SK-N-SH treated with all-trans-retinoic acid at 6 μM for 48 hours (cell line): ENCODE measurements at regions not wholly inside any gene's neighbourhood (a gene's known extent, or its start where the extent isn't known, plus 50 kb on each side); places are given as distances from the start of the nearest gene placed in this dataset.

Experiments
- ATAC-seq: fragments of 200-7000 bp; cut with Tn5 transposase; 3 replicates; pipeline ENCODE4 v1.9.1; 2020; ENCODE audit warnings: mild to moderate bottlenecking, moderate library complexity
- ARNTL ChIP-seq: fragments of 450-650 bp; formaldehyde crosslinking; IDR thresholded peaks from 2 replicates; pipeline ENCODE4 v1.5.0; 2020; ENCODE audit warnings: low read depth, mild to moderate bottlenecking, moderate library complexity, borderline replicate concordance
- BACH2 ChIP-seq: fragments of 250-450 bp; sonication (Bioruptor Pico); IDR thresholded peaks from 2 replicates; pipeline ENCODE4 v1.9.0; 2021; ENCODE audit warnings: mild to moderate bottlenecking, borderline replicate concordance
- CSDC2 ChIP-seq: fragments of 250-450 bp; sonication (Bioruptor Pico); IDR thresholded peaks from 2 replicates; pipeline ENCODE4 v1.5.0; 2020; ENCODE audit warnings: mild to moderate bottlenecking, moderate library complexity
- ESRRG ChIP-seq: fragments of 250-450 bp; sonication (Bioruptor Pico); IDR thresholded peaks from 2 replicates; pipeline ENCODE4 v1.6.1; 2021; ENCODE audit warnings: mild to moderate bottlenecking
- GLIS3 ChIP-seq: fragments of 250-450 bp; sonication (Bioruptor Pico); IDR thresholded peaks from 2 replicates; pipeline ENCODE4 v1.5.0; 2020; ENCODE audit warnings: mild to moderate bottlenecking, moderate library complexity
- ISL1 ChIP-seq: fragments of 250-450 bp; sonication (Bioruptor Pico); IDR thresholded peaks from 2 replicates; pipeline ENCODE4 v2.1.2; 2022; ENCODE audit warnings: mild to moderate bottlenecking, moderate library complexity
- OSR1 ChIP-seq: fragments of 250-450 bp; sonication (Bioruptor Pico); IDR thresholded peaks from 2 replicates; pipeline ENCODE4 v1.8.0; 2022; ENCODE audit warnings: moderate library complexity, mild to moderate bottlenecking, inconsistent platforms
- PPARA ChIP-seq: fragments of 250-450 bp; sonication (Bioruptor Pico); IDR thresholded peaks from 2 replicates; pipeline ENCODE4 v1.5.0; 2020; ENCODE audit warnings: mild to moderate bottlenecking, borderline replicate concordance
- SNAI2 ChIP-seq: fragments of 250-450 bp; sonication (Bioruptor Pico); IDR thresholded peaks from 2 replicates; pipeline ENCODE4 v1.5.0; 2020; ENCODE audit warnings: mild to moderate bottlenecking, moderate library complexity
- TCF4 ChIP-seq: fragments of 250-450 bp; sonication (Bioruptor Pico); IDR thresholded peaks from 2 replicates; pipeline ENCODE4 v1.8.0; 2021; ENCODE audit warnings: mild to moderate bottlenecking, moderate library complexity, borderline replicate concordance
- TOX ChIP-seq: fragments of 250-450 bp; sonication (Bioruptor Pico); IDR thresholded peaks from 2 replicates; pipeline ENCODE4 v1.8.0; 2021; ENCODE audit warnings: mild to moderate bottlenecking, moderate library complexity, borderline replicate concordance
- ZC3H10 ChIP-seq: fragments of 250-450 bp; sonication (Bioruptor Pico); IDR thresholded peaks from 2 replicates; pipeline ENCODE4 v1.5.1; 2021; ENCODE audit warnings: mild to moderate bottlenecking, moderate library complexity
- ZFP3 ChIP-seq: fragments of 250-450 bp; sonication (Bioruptor Pico); IDR thresholded peaks from 2 replicates; pipeline ENCODE4 v1.5.0; 2020; ENCODE audit warnings: mild to moderate bottlenecking, moderate library complexity
- ZFP30 ChIP-seq: fragments of 450-650 bp; formaldehyde crosslinking; IDR thresholded peaks from 2 replicates; pipeline ENCODE4 v1.5.0; 2022; ENCODE audit warnings: mild to moderate bottlenecking, moderate library complexity
- ZNF565 ChIP-seq: fragments of 450-650 bp; formaldehyde crosslinking; conservative IDR thresholded peaks from 2 replicates; pipeline ENCODE4 v1.5.0; 2020; ENCODE audit warnings: low read depth, mild to moderate bottlenecking, moderate library complexity
- ZNF70 ChIP-seq: fragments of 450-650 bp; formaldehyde crosslinking; IDR thresholded peaks from 2 replicates; pipeline ENCODE4 v1.5.0; 2020; ENCODE audit warnings: mild to moderate bottlenecking, moderate library complexity
- ZNF8 ChIP-seq: fragments of 450-650 bp; formaldehyde crosslinking; IDR thresholded peaks from 2 replicates; pipeline ENCODE4 v1.5.0; 2020; ENCODE audit warnings: mild to moderate bottlenecking, moderate library complexity
- TF ChIP-seq, protein P1 (sequence below): fragments of 250-450 bp; sonication (Bioruptor Pico); IDR thresholded peaks from 2 replicates; pipeline ENCODE4 v1.5.0; 2020; ENCODE audit warnings: mild to moderate bottlenecking, moderate library complexity
- TF ChIP-seq, protein P2 (sequence below): fragments of 250-450 bp; sonication (Bioruptor Pico); IDR thresholded peaks from 2 replicates; pipeline ENCODE4 v1.8.0; 2020; ENCODE audit warnings: mild to moderate bottlenecking, moderate library complexity, borderline replicate concordance
- TF ChIP-seq, protein P3 (sequence below): fragments of 250-450 bp; sonication (Bioruptor Pico); IDR thresholded peaks from 2 replicates; pipeline ENCODE4 v1.8.0; 2021; ENCODE audit warnings: low read depth, mild to moderate bottlenecking, moderate library complexity, borderline replicate concordance
- TF ChIP-seq, protein P4 (sequence below): fragments of 250-450 bp; sonication (Bioruptor Pico); IDR thresholded peaks from 2 replicates; pipeline ENCODE4 v1.5.1; 2020; ENCODE audit warnings: low read depth, mild to moderate bottlenecking, moderate library complexity

DNA sequence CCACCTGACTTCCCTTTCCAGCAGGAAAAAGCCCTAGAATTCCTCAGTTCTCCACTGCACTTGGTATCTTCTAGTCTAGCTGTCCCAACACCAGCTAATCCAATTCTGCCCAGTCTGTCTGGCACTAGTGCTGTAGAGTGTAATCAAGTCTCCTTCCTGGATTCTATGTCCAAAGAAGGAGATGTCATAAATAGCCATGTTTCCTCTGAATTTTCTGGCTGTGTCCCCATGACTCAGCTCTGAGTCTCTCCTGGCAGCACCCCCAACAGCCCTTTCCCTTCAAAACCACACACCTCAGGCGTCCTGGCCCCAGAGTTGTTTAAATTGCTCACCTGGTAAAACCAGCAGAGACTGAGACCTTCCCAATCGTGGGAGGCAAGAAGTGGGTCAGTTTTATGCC is 197.2 kb downstream of the GRXCR1 start:
- no peak for ATAC-seq
- TF ChIP-seq ARNTL: no peak
- TF ChIP-seq, protein P1, sequence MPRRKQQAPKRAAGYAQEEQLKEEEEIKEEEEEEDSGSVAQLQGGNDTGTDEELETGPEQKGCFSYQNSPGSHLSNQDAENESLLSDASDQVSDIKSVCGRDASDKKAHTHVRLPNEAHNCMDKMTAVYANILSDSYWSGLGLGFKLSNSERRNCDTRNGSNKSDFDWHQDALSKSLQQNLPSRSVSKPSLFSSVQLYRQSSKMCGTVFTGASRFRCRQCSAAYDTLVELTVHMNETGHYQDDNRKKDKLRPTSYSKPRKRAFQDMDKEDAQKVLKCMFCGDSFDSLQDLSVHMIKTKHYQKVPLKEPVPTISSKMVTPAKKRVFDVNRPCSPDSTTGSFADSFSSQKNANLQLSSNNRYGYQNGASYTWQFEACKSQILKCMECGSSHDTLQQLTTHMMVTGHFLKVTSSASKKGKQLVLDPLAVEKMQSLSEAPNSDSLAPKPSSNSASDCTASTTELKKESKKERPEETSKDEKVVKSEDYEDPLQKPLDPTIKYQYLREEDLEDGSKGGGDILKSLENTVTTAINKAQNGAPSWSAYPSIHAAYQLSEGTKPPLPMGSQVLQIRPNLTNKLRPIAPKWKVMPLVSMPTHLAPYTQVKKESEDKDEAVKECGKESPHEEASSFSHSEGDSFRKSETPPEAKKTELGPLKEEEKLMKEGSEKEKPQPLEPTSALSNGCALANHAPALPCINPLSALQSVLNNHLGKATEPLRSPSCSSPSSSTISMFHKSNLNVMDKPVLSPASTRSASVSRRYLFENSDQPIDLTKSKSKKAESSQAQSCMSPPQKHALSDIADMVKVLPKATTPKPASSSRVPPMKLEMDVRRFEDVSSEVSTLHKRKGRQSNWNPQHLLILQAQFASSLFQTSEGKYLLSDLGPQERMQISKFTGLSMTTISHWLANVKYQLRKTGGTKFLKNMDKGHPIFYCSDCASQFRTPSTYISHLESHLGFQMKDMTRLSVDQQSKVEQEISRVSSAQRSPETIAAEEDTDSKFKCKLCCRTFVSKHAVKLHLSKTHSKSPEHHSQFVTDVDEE (CRISPR knock-in tag): no peak
- no peak for TF ChIP-seq ZFP30 (CRISPR knock-in tag)
- TF ChIP-seq, protein P2, sequence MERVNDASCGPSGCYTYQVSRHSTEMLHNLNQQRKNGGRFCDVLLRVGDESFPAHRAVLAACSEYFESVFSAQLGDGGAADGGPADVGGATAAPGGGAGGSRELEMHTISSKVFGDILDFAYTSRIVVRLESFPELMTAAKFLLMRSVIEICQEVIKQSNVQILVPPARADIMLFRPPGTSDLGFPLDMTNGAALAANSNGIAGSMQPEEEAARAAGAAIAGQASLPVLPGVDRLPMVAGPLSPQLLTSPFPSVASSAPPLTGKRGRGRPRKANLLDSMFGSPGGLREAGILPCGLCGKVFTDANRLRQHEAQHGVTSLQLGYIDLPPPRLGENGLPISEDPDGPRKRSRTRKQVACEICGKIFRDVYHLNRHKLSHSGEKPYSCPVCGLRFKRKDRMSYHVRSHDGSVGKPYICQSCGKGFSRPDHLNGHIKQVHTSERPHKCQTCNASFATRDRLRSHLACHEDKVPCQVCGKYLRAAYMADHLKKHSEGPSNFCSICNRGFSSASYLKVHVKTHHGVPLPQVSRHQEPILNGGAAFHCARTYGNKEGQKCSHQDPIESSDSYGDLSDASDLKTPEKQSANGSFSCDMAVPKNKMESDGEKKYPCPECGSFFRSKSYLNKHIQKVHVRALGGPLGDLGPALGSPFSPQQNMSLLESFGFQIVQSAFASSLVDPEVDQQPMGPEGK (CRISPR knock-in tag): no peak
- no peak for TF ChIP-seq ESRRG (CRISPR knock-in tag)
- TF ChIP-seq ZFP3: no peak
- no peak for TF ChIP-seq ZNF565 (CRISPR knock-in tag)

DNA sequence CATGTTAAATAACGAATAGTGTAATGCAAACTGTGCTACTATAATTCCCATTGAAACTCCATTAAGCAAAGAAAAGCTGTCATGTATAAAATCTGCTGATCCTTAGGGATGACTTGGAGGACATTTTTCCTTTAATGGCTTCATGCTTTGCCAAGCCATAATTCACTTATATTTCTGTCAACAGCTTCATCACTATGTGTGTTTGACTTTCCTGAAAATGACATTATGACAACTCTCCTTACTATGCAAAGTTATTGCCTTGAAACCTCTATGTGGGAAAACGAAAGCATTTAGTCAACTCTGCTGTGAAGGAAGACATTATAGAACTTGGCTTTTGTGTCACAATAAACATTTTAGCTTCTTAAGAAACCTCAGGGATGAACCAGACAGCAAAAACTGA is 210.5 kb downstream of the GRXCR1 start:
- peak; percentile 22; the same call in 1 of the 3 replicates for ATAC-seq
- TF ChIP-seq ZFP30 (CRISPR knock-in tag) (no peak), ZC3H10 (no peak), ZNF70 (CRISPR knock-in tag) (no peak), ISL1 (no peak), GLIS3 (CRISPR knock-in tag) (no peak), ZNF8 (no peak), TCF4 (CRISPR knock-in tag) (no peak), TOX (CRISPR knock-in tag) (no peak), ARNTL (no peak), ESRRG (CRISPR knock-in tag) (no peak), PPARA (no peak), OSR1 (no peak), CSDC2 (no peak), BACH2 (CRISPR knock-in tag) (no peak), SNAI2 (CRISPR knock-in tag) (no peak)
- TF ChIP-seq, protein P2 (CRISPR knock-in tag): no peak
- TF ChIP-seq, protein P3, sequence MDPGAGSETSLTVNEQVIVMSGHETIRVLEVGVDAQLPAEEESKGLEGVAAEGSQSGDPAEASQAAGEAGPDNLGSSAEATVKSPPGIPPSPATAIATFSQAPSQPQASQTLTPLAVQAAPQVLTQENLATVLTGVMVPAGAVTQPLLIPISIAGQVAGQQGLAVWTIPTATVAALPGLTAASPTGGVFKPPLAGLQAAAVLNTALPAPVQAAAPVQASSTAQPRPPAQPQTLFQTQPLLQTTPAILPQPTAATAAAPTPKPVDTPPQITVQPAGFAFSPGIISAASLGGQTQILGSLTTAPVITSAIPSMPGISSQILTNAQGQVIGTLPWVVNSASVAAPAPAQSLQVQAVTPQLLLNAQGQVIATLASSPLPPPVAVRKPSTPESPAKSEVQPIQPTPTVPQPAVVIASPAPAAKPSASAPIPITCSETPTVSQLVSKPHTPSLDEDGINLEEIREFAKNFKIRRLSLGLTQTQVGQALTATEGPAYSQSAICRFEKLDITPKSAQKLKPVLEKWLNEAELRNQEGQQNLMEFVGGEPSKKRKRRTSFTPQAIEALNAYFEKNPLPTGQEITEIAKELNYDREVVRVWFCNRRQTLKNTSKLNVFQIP (CRISPR knock-in tag): no peak

DNA sequence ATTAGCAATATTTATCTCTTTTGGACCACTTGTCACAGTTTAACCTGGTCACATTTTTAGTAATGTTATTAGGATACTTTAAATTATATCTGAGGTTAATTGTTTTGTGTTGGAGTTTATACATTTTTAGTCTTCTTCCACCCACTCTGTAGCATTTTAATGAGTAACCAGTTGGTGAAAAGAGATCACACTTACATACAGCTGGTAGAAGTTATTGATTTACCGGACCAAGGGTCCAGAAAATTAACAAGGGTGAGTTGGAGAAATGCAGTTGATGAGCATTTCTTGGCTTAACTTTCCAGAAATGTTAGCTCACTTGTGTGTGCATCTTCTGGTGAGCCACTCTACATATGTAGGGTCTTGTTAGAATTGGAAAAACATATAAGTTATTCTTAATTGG is 219.6 kb downstream of the GRXCR1 start:
- TF ChIP-seq, protein P3 (CRISPR knock-in tag): no peak
- TF ChIP-seq ZNF8 (no peak), ZNF70 (CRISPR knock-in tag) (no peak), CSDC2 (no peak), TCF4 (CRISPR knock-in tag) (no peak), OSR1 (no peak), ESRRG (CRISPR knock-in tag) (no peak), SNAI2 (CRISPR knock-in tag) (no peak), ZNF565 (CRISPR knock-in tag) (no peak)
- TF ChIP-seq, protein P1 (CRISPR knock-in tag): no peak
- TF ChIP-seq, protein P2 (CRISPR knock-in tag): no peak
- TF ChIP-seq, protein P4, sequence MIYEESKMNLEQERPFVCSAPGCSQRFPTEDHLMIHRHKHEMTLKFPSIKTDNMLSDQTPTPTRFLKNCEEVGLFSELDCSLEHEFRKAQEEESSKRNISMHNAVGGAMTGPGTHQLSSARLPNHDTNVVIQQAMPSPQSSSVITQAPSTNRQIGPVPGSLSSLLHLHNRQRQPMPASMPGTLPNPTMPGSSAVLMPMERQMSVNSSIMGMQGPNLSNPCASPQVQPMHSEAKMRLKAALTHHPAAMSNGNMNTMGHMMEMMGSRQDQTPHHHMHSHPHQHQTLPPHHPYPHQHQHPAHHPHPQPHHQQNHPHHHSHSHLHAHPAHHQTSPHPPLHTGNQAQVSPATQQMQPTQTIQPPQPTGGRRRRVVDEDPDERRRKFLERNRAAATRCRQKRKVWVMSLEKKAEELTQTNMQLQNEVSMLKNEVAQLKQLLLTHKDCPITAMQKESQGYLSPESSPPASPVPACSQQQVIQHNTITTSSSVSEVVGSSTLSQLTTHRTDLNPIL (CRISPR knock-in tag): no peak

More for the DNA sequence above, 219.6 kb downstream of the GRXCR1 start:
- ATAC-seq: no peak
